BJ (cell line): ENCODE measurements at regions not wholly inside any gene's neighbourhood (a gene's known extent, or its start where the extent isn't known, plus 50 kb on each side); places are given as distances from the start of the nearest gene placed in this dataset.

ENCODE experiments used
- CTCF ChIA-PET: fragments of 350-600 bp; formaldehyde crosslinking; extraction: SDS; loops from one replicate; lab custom pipeline; 2021; ENCODE audit warnings: antibody characterized with exemption, inconsistent platforms; lab: Yijun Ruan, JAX
- POLR2A ChIA-PET: fragments of 300-600 bp; sonication (Branson Sonifier 250); formaldehyde crosslinking; extraction: SDS; loops from one replicate; lab custom pipeline; 2021; ENCODE audit warnings: antibody characterized with exemption; lab: Charles Lee
- DNase-seq: peaks from one replicate; pipeline ENCODE4 v3.0.0-alpha.2; 2011; ENCODE audit warnings: low read depth
- H3K27me3 ChIP-seq: 2 replicates; pipeline ENCODE4 v1.6.0; 2011; ENCODE audit warnings: low read length; ENCODE audit not compliant: control insufficient read depth, insufficient read depth
- H3K36me3 ChIP-seq: 2 replicates; pipeline ENCODE4 v1.5.1; 2011; ENCODE audit warnings: low read length; ENCODE audit not compliant: control insufficient read depth, insufficient read depth
- H3K4me3 ChIP-seq: 2 replicates; pipeline ENCODE4 v1.5.1; 2011; ENCODE audit warnings: low read depth, mild to moderate bottlenecking, control low read depth, low read length
- CTCF ChIP-seq: IDR thresholded peaks from 2 replicates; pipeline ENCODE4 v1.5.1; 2011; ENCODE audit warnings: low read depth, mild to moderate bottlenecking, control low read depth, inconsistent platforms, low read length, moderate library complexity; ENCODE audit not compliant: insufficient read depth

- H3K27me3 ChIP-seq, result no peaks in the 10 kb centered on the region
- ChIA-PET POLR2A (no interaction called here), CTCF (interaction anchor here (0.7 kb wide), 1 partner anchor 298 kb away, joined by 3 read pairs; no protein-coding TSS in a partner anchor)
- H3K4me3 ChIP-seq, result no peak overlapping the region
- TF ChIP-seq CTCF, result no peak
- no peak for DNase-seq
- no peaks in the 10 kb centered on the region for H3K36me3 ChIP-seq
Observed at GRCh38 chr16:73531021-73531420, 483.1 kb upstream of the ZFHX3 start.

GRCh38 chr16:73530529-73530928, 482.6 kb upstream of the ZFHX3 start:
- DNase-seq, result no peak
- ChIA-PET CTCF (interaction anchor here (0.7 kb wide), 1 partner anchor 297 kb away, joined by 3 read pairs; no protein-coding TSS in a partner anchor), POLR2A (no interaction called here)
- Histone ChIP-seq H3K36me3 (no peaks in the 10 kb centered on the region), H3K27me3 (no peaks in the 10 kb centered on the region), H3K4me3 (no peak overlapping the region)
- no peak for TF ChIP-seq CTCF

- ChIA-PET POLR2A (no interaction called here), CTCF (no interaction called here)
- no peak for TF ChIP-seq CTCF
- Histone ChIP-seq H3K4me3 (no peak overlapping the region), H3K36me3 (no peaks in the 10 kb centered on the region), H3K27me3 (no peaks in the 10 kb centered on the region)
- DNase-seq, result no peak
Observed at GRCh38 chr16:73529303-73530012, 481.5 kb upstream of the ZFHX3 start.

GRCh38 chr16:73527187-73527586, 479.3 kb upstream of the ZFHX3 start:
- CTCF ChIA-PET, result interaction anchor here (0.8 kb wide), 1 partner anchor 9 kb away, joined by 5 read pairs; no protein-coding TSS in a partner anchor
- no peaks in the 10 kb centered on the region for H3K27me3 ChIP-seq
- no peak for TF ChIP-seq CTCF
- H3K4me3 ChIP-seq, result no peak overlapping the region
- POLR2A ChIA-PET, result no interaction called here
- no peaks in the 10 kb centered on the region for H3K36me3 ChIP-seq
- no peak for DNase-seq

GRCh38 chr16:73526011-73526804, 478.3 kb upstream of the ZFHX3 start:
- Histone ChIP-seq H3K4me3 (no peak overlapping the region), H3K27me3 (no peaks in the 10 kb centered on the region), H3K36me3 (no peaks in the 10 kb centered on the region)
- ChIA-PET POLR2A (no interaction called here), CTCF (no interaction called here)
- no peak for TF ChIP-seq CTCF
- no peak for DNase-seq
